ENCODE measurements at regions not wholly inside any gene's neighbourhood (a gene's known extent, or its start where the extent isn't known, plus 50 kb on each side); places are given as distances from the start of the nearest gene placed in this dataset.

DNA sequence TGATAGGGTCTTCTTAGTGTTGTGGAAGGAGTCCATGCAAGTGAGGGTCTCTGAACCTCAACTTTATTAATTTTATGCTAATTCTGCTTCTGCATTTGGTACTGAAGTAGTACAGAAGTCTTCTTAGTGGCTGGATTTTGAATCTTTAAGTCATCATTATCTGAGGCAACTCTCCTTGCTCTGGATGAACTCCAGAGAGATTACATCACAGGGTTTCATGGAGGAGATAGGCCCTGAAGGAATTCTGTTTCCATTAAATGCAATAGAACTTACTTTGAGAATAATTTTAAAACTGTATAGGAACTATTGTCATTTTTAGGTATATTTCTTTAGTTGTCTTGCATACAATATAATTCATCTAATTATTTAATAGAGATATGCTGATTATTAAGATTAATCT is 451.2 kb downstream of the FAT4 start:
- Histone ChIP-seq H3K4me3 (ENCODE audit: low read depth in 1 of 2, low read length in 2 of 2) (no peak overlapping the region), H4K20me1 (ENCODE audit: insufficient read depth, low read length) (no peaks in the 10 kb centered on the region), H3K36me3 (ENCODE audit: insufficient read depth, low read length) (no peaks in the 10 kb centered on the region), H3K4me2 (ENCODE audit: insufficient read depth, low read length) (no peak overlapping the region), H3K27ac (ENCODE audit: low read length) (no peak overlapping the region), H3K79me2 (ENCODE audit: insufficient read depth, low read length) (no peaks in the 10 kb centered on the region), H3K9ac (ENCODE audit: low read depth, low read length) (no peak overlapping the region), H3K9me3 (ENCODE audit: insufficient read depth, low read length, severe bottlenecking) (no peaks in the 10 kb centered on the region), H2AFZ (ENCODE audit: low read depth, low read length) (no peak overlapping the region), H3K4me1 (ENCODE audit: insufficient read depth, low read length) (no peaks in the 10 kb centered on the region), H3K27me3 (ENCODE audit: insufficient read depth, low read length, poor library complexity) (no peaks in the 10 kb centered on the region)
- ATAC-seq (ENCODE audit: insufficient read depth, low read depth) (no peak), DNase-seq (no peak)
- no peak for TF ChIP-seq EZH2 (IDR thresholded peaks at IDR 0.05; ENCODE audit: borderline replicate concordance, low read depth, low read length, severe bottlenecking)
- TF ChIP-seq, protein P1, sequence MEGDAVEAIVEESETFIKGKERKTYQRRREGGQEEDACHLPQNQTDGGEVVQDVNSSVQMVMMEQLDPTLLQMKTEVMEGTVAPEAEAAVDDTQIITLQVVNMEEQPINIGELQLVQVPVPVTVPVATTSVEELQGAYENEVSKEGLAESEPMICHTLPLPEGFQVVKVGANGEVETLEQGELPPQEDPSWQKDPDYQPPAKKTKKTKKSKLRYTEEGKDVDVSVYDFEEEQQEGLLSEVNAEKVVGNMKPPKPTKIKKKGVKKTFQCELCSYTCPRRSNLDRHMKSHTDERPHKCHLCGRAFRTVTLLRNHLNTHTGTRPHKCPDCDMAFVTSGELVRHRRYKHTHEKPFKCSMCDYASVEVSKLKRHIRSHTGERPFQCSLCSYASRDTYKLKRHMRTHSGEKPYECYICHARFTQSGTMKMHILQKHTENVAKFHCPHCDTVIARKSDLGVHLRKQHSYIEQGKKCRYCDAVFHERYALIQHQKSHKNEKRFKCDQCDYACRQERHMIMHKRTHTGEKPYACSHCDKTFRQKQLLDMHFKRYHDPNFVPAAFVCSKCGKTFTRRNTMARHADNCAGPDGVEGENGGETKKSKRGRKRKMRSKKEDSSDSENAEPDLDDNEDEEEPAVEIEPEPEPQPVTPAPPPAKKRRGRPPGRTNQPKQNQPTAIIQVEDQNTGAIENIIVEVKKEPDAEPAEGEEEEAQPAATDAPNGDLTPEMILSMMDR (IDR thresholded peaks at IDR 0.05; ENCODE audit: borderline replicate concordance, extremely low read depth, low read length, poor library complexity, severe bottlenecking) = no peak

DNA sequence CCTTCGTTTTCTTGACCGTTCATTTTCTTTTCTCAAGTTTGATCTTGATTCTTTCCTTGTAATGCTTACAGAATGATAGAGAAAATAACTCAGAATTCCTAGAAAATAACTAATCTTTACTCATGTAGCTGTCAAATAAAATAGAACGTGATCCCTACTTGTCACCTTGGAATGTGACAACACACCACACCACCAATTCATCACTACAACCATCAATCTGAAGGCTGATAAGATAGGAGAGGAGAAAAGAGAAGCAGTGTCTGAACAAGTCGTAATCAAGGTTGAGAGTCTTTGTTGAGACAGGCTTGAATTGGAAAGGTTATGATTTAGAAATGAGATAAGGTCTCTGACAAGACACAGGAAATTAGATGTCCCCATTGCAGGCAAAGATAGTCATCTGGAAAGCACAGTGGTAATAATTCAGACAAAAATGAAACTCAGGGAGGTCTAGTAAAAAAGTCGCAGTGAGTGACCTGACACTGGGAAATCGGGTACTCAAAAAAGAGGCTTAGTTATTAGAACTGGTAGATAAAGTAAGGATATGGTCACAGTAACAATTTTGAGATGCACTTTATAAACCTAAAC is 456.2 kb downstream of the FAT4 start:
- no peak for DNase-seq
- Histone ChIP-seq H3K4me2 (ENCODE audit: insufficient read depth, low read length) (no peak overlapping the region), H4K20me1 (ENCODE audit: insufficient read depth, low read length) (no peaks in the 10 kb centered on the region), H3K36me3 (ENCODE audit: insufficient read depth, low read length) (no peaks in the 10 kb centered on the region), H3K4me1 (ENCODE audit: insufficient read depth, low read length) (no peaks in the 10 kb centered on the region), H3K27ac (ENCODE audit: low read length) (no peak overlapping the region), H3K4me3 (ENCODE audit: low read depth in 1 of 2, low read length in 2 of 2) (no peak overlapping the region), H2AFZ (ENCODE audit: low read depth, low read length) (no peak overlapping the region), H3K79me2 (ENCODE audit: insufficient read depth, low read length) (no peaks in the 10 kb centered on the region), H3K27me3 (ENCODE audit: insufficient read depth, low read length, poor library complexity) (no peaks in the 10 kb centered on the region), H3K9ac (ENCODE audit: low read depth, low read length) (no peak overlapping the region), H3K9me3 (ENCODE audit: insufficient read depth, low read length, severe bottlenecking) (no peaks in the 10 kb centered on the region)
- no peak; the same call in 2 of the 3 replicates for ATAC-seq (ENCODE audit: insufficient read depth, low read depth)
- TF ChIP-seq EZH2 (IDR thresholded peaks at IDR 0.05; ENCODE audit: borderline replicate concordance, low read depth, low read length, severe bottlenecking) = no peak
- TF ChIP-seq, protein P1 (IDR thresholded peaks at IDR 0.05; ENCODE audit: borderline replicate concordance, extremely low read depth, low read length, poor library complexity, severe bottlenecking) = no peak

DNA sequence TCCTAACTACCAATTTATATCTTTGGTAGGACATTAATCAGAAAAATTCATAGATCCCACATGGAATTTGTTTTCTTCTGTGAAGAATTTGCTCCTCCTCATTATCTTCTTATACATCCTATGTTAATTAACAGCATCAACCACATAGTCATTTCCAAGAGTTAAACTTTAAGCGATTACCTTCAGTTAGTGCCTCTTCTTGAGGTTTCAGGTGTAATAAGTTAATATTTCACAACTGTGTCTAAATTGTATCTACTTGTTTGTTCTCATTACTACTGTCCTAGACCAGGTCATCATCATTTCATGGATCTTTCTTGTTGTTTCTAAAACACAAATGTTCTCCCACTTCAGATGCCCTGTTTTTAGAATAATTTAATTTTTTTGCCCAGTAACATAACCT is 457.9 kb downstream of the FAT4 start:
- Histone ChIP-seq H3K27ac (ENCODE audit: low read length) (no peak overlapping the region), H3K9ac (ENCODE audit: low read depth, low read length) (no peak overlapping the region), H4K20me1 (ENCODE audit: insufficient read depth, low read length) (no peaks in the 10 kb centered on the region), H3K4me2 (ENCODE audit: insufficient read depth, low read length) (no peak overlapping the region), H2AFZ (ENCODE audit: low read depth, low read length) (no peak overlapping the region), H3K4me1 (ENCODE audit: insufficient read depth, low read length) (no peaks in the 10 kb centered on the region), H3K79me2 (ENCODE audit: insufficient read depth, low read length) (no peaks in the 10 kb centered on the region), H3K27me3 (ENCODE audit: insufficient read depth, low read length, poor library complexity) (no peaks in the 10 kb centered on the region), H3K36me3 (ENCODE audit: insufficient read depth, low read length) (no peaks in the 10 kb centered on the region), H3K9me3 (ENCODE audit: insufficient read depth, low read length, severe bottlenecking) (no peaks in the 10 kb centered on the region), H3K4me3 (ENCODE audit: low read depth in 1 of 2, low read length in 2 of 2) (no peak overlapping the region)
- ATAC-seq (ENCODE audit: insufficient read depth, low read depth) = no peak
- no peak for DNase-seq
- TF ChIP-seq, protein P1 (IDR thresholded peaks at IDR 0.05; ENCODE audit: borderline replicate concordance, extremely low read depth, low read length, poor library complexity, severe bottlenecking) = no peak
- TF ChIP-seq EZH2 (IDR thresholded peaks at IDR 0.05; ENCODE audit: borderline replicate concordance, low read depth, low read length, severe bottlenecking) = no peak
